ENCODE measurements at regions not wholly inside any gene's neighbourhood (a gene's known extent, or its start where the extent isn't known, plus 50 kb on each side); places are given as distances from the start of the nearest gene placed in this dataset.

DNA sequence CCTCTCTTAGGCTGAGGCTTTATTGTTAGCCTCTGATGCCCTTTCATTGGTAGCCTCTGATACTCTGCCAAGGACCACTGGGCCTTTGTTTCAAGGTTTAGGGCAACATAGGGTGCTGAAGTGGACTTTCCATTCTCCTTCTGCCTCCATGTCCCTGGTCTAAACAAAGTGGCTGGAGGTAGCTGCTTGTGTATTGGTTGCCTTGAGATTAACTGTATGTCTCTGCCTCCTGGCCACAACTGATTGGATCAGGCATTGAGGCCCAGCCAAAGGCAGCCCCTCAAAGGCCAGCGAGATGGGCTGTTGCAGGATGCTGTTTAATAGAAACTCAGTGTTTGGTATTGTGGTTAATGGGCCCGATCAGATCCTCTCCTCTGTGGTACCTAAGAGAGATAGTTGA is 77.9 kb upstream of the PRR23C start:
- no peak overlapping the region for H3K4me3 ChIP-seq
- no peak for TF ChIP-seq CTCF (conservative IDR thresholded peaks at IDR 0.05)
- no peak for TF ChIP-seq EZH2 (IDR thresholded peaks at IDR 0.05; ENCODE audit: low read depth)
- no peaks in the 10 kb centered on the region for H3K79me2 ChIP-seq (ENCODE audit: low read depth)
- no peaks in the 10 kb centered on the region for H3K9me2 ChIP-seq (ENCODE audit: insufficient read depth)
- CTCF ChIA-PET, result no interaction called here
- no peak for DNase-seq
- H3K9me3 ChIP-seq (ENCODE audit: insufficient read depth, low read depth), result no peaks in the 10 kb centered on the region
- H3K4me2 ChIP-seq, result no peak overlapping the region
- H3K27ac ChIP-seq, result no peak overlapping the region
- POLR2A ChIA-PET (ENCODE audit: unreplicated experiment), result no interaction called here
- H3K4me1 ChIP-seq (replicated peaks; ENCODE audit: insufficient read depth), result no peaks in the 10 kb centered on the region
- no peaks in the 10 kb centered on the region for H4K20me1 ChIP-seq (ENCODE audit: insufficient read depth)
- no peaks in the 10 kb centered on the region for H3K36me3 ChIP-seq (ENCODE audit: low read depth)
- H2AFZ ChIP-seq, result no peak overlapping the region
- no TSS peak for BruUV-seq (replicated peaks)
- H3F3A ChIP-seq (ENCODE audit: insufficient read depth, low read depth), result no peaks in the 10 kb centered on the region
- H3K27me3 ChIP-seq (ENCODE audit: insufficient read depth, low read depth), result no peaks in the 10 kb centered on the region
- intact Hi-C loops (cut with micrococcal nuclease; ENCODE audit: unreplicated experiment), result no loop called here

- Histone ChIP-seq H4K20me1 (ENCODE audit: insufficient read depth) (no peaks in the 10 kb centered on the region), H3K9me3 (ENCODE audit: insufficient read depth, low read depth) (no peaks in the 10 kb centered on the region), H3K36me3 (ENCODE audit: low read depth) (no peaks in the 10 kb centered on the region), H3K4me3 (no peak overlapping the region), H3K9me2 (ENCODE audit: insufficient read depth) (no peaks in the 10 kb centered on the region), H3F3A (ENCODE audit: insufficient read depth, low read depth) (no peaks in the 10 kb centered on the region), H2AFZ (no peak overlapping the region), H3K79me2 (ENCODE audit: low read depth) (no peaks in the 10 kb centered on the region), H3K4me1 (replicated peaks; ENCODE audit: insufficient read depth) (no peaks in the 10 kb centered on the region), H3K27ac (no peak overlapping the region), H3K27me3 (ENCODE audit: insufficient read depth, low read depth) (no peaks in the 10 kb centered on the region), H3K4me2 (no peak overlapping the region)
- no peak for DNase-seq
- no TSS peak for BruUV-seq (replicated peaks)
- POLR2A ChIA-PET (ENCODE audit: unreplicated experiment), result no interaction called here
- intact Hi-C loops (cut with micrococcal nuclease; ENCODE audit: unreplicated experiment), result no loop called here
- CTCF ChIA-PET, result interaction anchor here (0.6 kb wide), 1 partner anchor 1833 kb away, joined by 16 read pairs; no protein-coding TSS in a partner anchor
- TF ChIP-seq CTCF (conservative IDR thresholded peaks at IDR 0.05) (no peak), EZH2 (IDR thresholded peaks at IDR 0.05; ENCODE audit: low read depth) (no peak)
Observed at GRCh38 chr3:139123377-139124095, 78.8 kb upstream of the PRR23C start.

GRCh38 chr3:139124197-139124596 is 79.5 kb upstream of the PRR23C start:
- Histone ChIP-seq H3K4me3 (no peak overlapping the region), H3K36me3 (ENCODE audit: low read depth) (no peaks in the 10 kb centered on the region), H3K4me1 (replicated peaks; ENCODE audit: insufficient read depth) (no peaks in the 10 kb centered on the region), H3K4me2 (no peak overlapping the region), H3K9me2 (ENCODE audit: insufficient read depth) (no peaks in the 10 kb centered on the region), H3K79me2 (ENCODE audit: low read depth) (no peaks in the 10 kb centered on the region), H3K27me3 (ENCODE audit: insufficient read depth, low read depth) (no peaks in the 10 kb centered on the region), H3K9me3 (ENCODE audit: insufficient read depth, low read depth) (no peaks in the 10 kb centered on the region), H3F3A (ENCODE audit: insufficient read depth, low read depth) (no peaks in the 10 kb centered on the region), H2AFZ (no peak overlapping the region), H4K20me1 (ENCODE audit: insufficient read depth) (no peaks in the 10 kb centered on the region), H3K27ac (no peak overlapping the region)
- BruUV-seq (replicated peaks), result no TSS peak
- intact Hi-C loops (cut with micrococcal nuclease; ENCODE audit: unreplicated experiment), result no loop called here
- no peak for TF ChIP-seq CTCF (conservative IDR thresholded peaks at IDR 0.05)
- no peak for TF ChIP-seq EZH2 (IDR thresholded peaks at IDR 0.05; ENCODE audit: low read depth)
- POLR2A ChIA-PET (ENCODE audit: unreplicated experiment), result no interaction called here
- CTCF ChIA-PET, result no interaction called here
- DNase-seq, result no peak

All from PC-9 (cell line).